HG03565 (cell line): ENCODE measurements at regions not wholly inside any gene's neighbourhood (a gene's known extent, or its start where the extent isn't known, plus 50 kb on each side); places are given as distances from the start of the nearest gene placed in this dataset.
A peak's percentile ranks its signal among the peaks of the same experiment; 100 is the strongest.
"Not testable (repeated sequence)": the region's sequence is repeated elsewhere in the genome, so short reads cannot be mapped to it uniquely, and the experiment has no call there.

ENCODE experiments used
- ATAC-seq: cut with Tn5 transposase; IDR thresholded peaks from one replicate; pipeline ENCODE4 v1.9.1; 2021; ENCODE audit warnings: mild to moderate bottlenecking, moderate library complexity; ENCODE audit not compliant: unreplicated experiment

GRCh38 chr6:144568241-144568640, 283.1 kb downstream of the UTRN start:
- no peak for ATAC-seq

GRCh38 chr6:144572541-144572940, 287.4 kb downstream of the UTRN start:
- ATAC-seq: not testable (repeated sequence)

GRCh38 chr6:144574796-144575195, 289.7 kb downstream of the UTRN start:
- no peak for ATAC-seq

GRCh38 chr6:144575327-144575726, 290.2 kb downstream of the UTRN start:
- ATAC-seq: no peak

GRCh38 chr6:144576871-144577270, 291.7 kb downstream of the UTRN start:
- ATAC-seq: no peak

GRCh38 chr6:144578385-144579350, 293.5 kb downstream of the UTRN start:
- ATAC-seq: no peak

- no peak for ATAC-seq
Measured at GRCh38 chr6:144580039-144580438, 294.9 kb downstream of the UTRN start.

- ATAC-seq: no peak
Measured at GRCh38 chr6:144580771-144581170, 295.6 kb downstream of the UTRN start.

GRCh38 chr6:144581812-144582537, 296.8 kb downstream of the UTRN start:
- ATAC-seq: no peak

- ATAC-seq: peak; percentile 91
Measured at GRCh38 chr6:144582939-144583613, 297.9 kb downstream of the UTRN start.

- ATAC-seq: peak; percentile 1
Measured at GRCh38 chr6:144583614-144583954, 298.4 kb downstream of the UTRN start.

- no peak for ATAC-seq
Measured at GRCh38 chr6:144585217-144585814, 300.2 kb downstream of the UTRN start.

GRCh38 chr6:144586986-144587385, 301.9 kb downstream of the UTRN start:
- ATAC-seq: no peak

- peak; percentile 50 for ATAC-seq
Measured at GRCh38 chr6:144588697-144589325, 303.7 kb downstream of the UTRN start.

- no peak for ATAC-seq
Measured at GRCh38 chr6:144590532-144590931, 305.4 kb downstream of the UTRN start.

- ATAC-seq: no peak
Measured at GRCh38 chr6:144593392-144593791, 308.3 kb downstream of the UTRN start.

- ATAC-seq: no peak
Measured at GRCh38 chr6:144594585-144594984, 309.4 kb downstream of the UTRN start.

- no peak for ATAC-seq
Measured at GRCh38 chr6:144595266-144595665, 310.1 kb downstream of the UTRN start.

GRCh38 chr6:144597511-144597910, 312.4 kb downstream of the UTRN start:
- ATAC-seq: no peak

- ATAC-seq: no peak
Measured at GRCh38 chr6:144599615-144600014, 314.5 kb downstream of the UTRN start.

GRCh38 chr6:144601221-144601620, 316.1 kb downstream of the UTRN start:
- no peak for ATAC-seq
